ENCODE measurements at regions not wholly inside any gene's neighbourhood (a gene's known extent, or its start where the extent isn't known, plus 50 kb on each side); places are given as distances from the start of the nearest gene placed in this dataset.

GRCh38 chr4:96670381-96670780 lies 830.5 kb downstream of the PDHA2 start:
- ChIA-PET RAD21 (ENCODE audit: unreplicated experiment) (no interaction called here), CTCF (no interaction called here), SMC1A (ENCODE audit: uncharacterized antibody, unreplicated experiment) (no interaction called here), POLR2A (no interaction called here)
- H4K20me1 ChIP-seq (ENCODE audit: control insufficient read depth, insufficient read depth), result no peaks in the 10 kb centered on the region
- DNase-seq (ENCODE audit: low read depth, low spot score) (no peak), FAIRE-seq (no peak), ATAC-seq (no peak)
- H3K79me2 ChIP-seq (ENCODE audit: control insufficient read depth, insufficient read depth, low read length), result no peaks in the 10 kb centered on the region
- H3K4me2 ChIP-seq (ENCODE audit: control insufficient read depth, insufficient read depth), result no peak overlapping the region
- H3K9me3 ChIP-seq (replicated peaks; ENCODE audit: control insufficient read depth, insufficient read depth, low read length), result no peaks in the 10 kb centered on the region
- no peaks in the 10 kb centered on the region for H3K4me1 ChIP-seq (ENCODE audit: control insufficient read depth, insufficient read depth, low read length)
- WGBS (ENCODE audit: insufficient coverage, insufficient replicate concordance, low lambda C conversion rate, missing lambda C conversion rate), result 8% methylated on average over 2 of the region's 2 CpGs
- no peak overlapping the region for H3K4me3 ChIP-seq
- no peak overlapping the region for H3K27ac ChIP-seq (ENCODE audit: control insufficient read depth, insufficient read depth)
- H3K27me3 ChIP-seq (replicated peaks in 1 of 2; ENCODE audit: control insufficient read depth in 2 of 2, insufficient read depth in 2 of 2, low read length in 1 of 2), result no peaks in the 10 kb centered on the region
- in situ Hi-C loops (cut with MboI), result no loop called here
- H2AFZ ChIP-seq (ENCODE audit: control insufficient read depth, low read depth, low read length), result no peak overlapping the region
- no TSS peak for BruUV-seq (replicated peaks)
- H3K36me3 ChIP-seq (ENCODE audit: control insufficient read depth in 2 of 2, insufficient read depth in 2 of 2, low read length in 1 of 2), result no peaks in the 10 kb centered on the region
- intact Hi-C loops (cut with micrococcal nuclease; ENCODE audit: unreplicated experiment), result no loop called here
- no peak overlapping the region for H3K9ac ChIP-seq (ENCODE audit: control insufficient read depth, insufficient read depth, low read length)
- TF ChIP-seq SMAD5 (IDR thresholded peaks at IDR 0.05; ENCODE audit: low read depth) (no peak), TARDBP (IDR thresholded peaks at IDR 0.05; ENCODE audit: borderline replicate concordance) (no peak), ZBTB40 (IDR thresholded peaks at IDR 0.05; ENCODE audit: borderline replicate concordance) (no peak), MLLT1 (IDR thresholded peaks at IDR 0.05) (no peak), MEF2A (IDR thresholded peaks at IDR 0.05; ENCODE audit: insufficient read depth, low read depth, low read length) (no peak), ETV6 (conservative IDR thresholded peaks at IDR 0.05 in 1 of 2, IDR thresholded peaks at IDR 0.05 in 1 of 2; ENCODE audit: borderline replicate concordance in 1 of 2, low read depth in 1 of 2) (no peak), GABPA (IDR thresholded peaks at IDR 0.05; ENCODE audit: low read depth) (no peak), ZNF274 (IDR thresholded peaks at IDR 0.05; ENCODE audit: insufficient read depth, insufficient read length) (no peak), CHD2 (IDR thresholded peaks at IDR 0.05; ENCODE audit: borderline replicate concordance, low read depth, low read length) (no peak), POLR2AphosphoS2 (IDR thresholded peaks at IDR 0.05; ENCODE audit: low read depth, low read length) (no peak), ELK1 (IDR thresholded peaks at IDR 0.05; ENCODE audit: low read depth, low read length) (no peak), PAX5 (IDR thresholded peaks at IDR 0.05; ENCODE audit: borderline replicate concordance, low read depth, low read length) (no peak), FOS (IDR thresholded peaks at IDR 0.05; ENCODE audit: borderline replicate concordance, extremely low read depth, insufficient read length) (no peak), PKNOX1 (IDR thresholded peaks at IDR 0.05) (no peak), IKZF1 (conservative IDR thresholded peaks at IDR 0.05) (no peak), SRF (IDR thresholded peaks at IDR 0.05; ENCODE audit: low read depth in 2 of 2, low read length in 2 of 2) (no peak)

Measured in GM12878 (cell line).